Breast epithelium (tissue), 4 donors: ENCODE measurements at regions not wholly inside any gene's neighbourhood (a gene's known extent, or its start where the extent isn't known, plus 50 kb on each side); places are given as distances from the start of the nearest gene placed in this dataset.

ENCODE experiments used
- DNase-seq, 2 donors: peaks; one replicate each; pipeline ENCODE4 v3.0.0-alpha.2; 2019; ENCODE audit warnings: low spot score in 2 of 2
- H3K27ac ChIP-seq, 2 donors: fragments of 200-600 bp; sonication (generic) in 1 of 2; one replicate each; pipeline ENCODE4 v1.5.1; 2016 to 2019; ENCODE audit warnings: mild to moderate bottlenecking in 1 of 2
- H3K27me3 ChIP-seq, 2 donors: fragments of 200-600 bp; sonication (generic) in 1 of 2; one replicate each; pipeline versions ENCODE4 v1.5.1 to v1.6.0; 2017 to 2019; ENCODE audit warnings: control low read depth in 1 of 2, mild to moderate bottlenecking in 1 of 2
- H3K36me3 ChIP-seq: fragments of 200-600 bp; one replicate; pipeline ENCODE4 v1.5.1; 2019
- H3K4me1 ChIP-seq, 2 donors: fragments of 200-600 bp; sonication (generic); one replicate each; pipeline ENCODE4 v1.5.1; 2016 to 2019; ENCODE audit warnings: control low read depth in 1 of 2
- H3K4me3 ChIP-seq, 3 donors: fragments of 200-600 bp; sonication (generic); 1 replicate in 2 of 3; 2 replicates in 1 of 3; pipeline ENCODE4 v1.5.1; 2016 to 2019; ENCODE audit warnings: mild to moderate bottlenecking in 3 of 3, moderate library complexity in 2 of 3
- H3K9me3 ChIP-seq, 2 donors: fragments of 200-600 bp; sonication (generic) in 1 of 2; one replicate each; pipeline ENCODE4 v1.5.1; 2016 to 2019; ENCODE audit warnings: control low read depth in 1 of 2
- POLR2A ChIP-seq: fragments of 450-650 bp; IDR thresholded peaks from one replicate; pipeline ENCODE4 v1.6.1; 2016; ENCODE audit warnings: antibody characterized with exemption, mild to moderate bottlenecking, moderate library complexity
- POLR2AphosphoS5 ChIP-seq, 3 donors: sonication (generic); formaldehyde crosslinking; IDR thresholded peaks; one replicate each; pipeline ENCODE4 v1.6.1; 2017; ENCODE audit warnings: antibody characterized with exemption in 3 of 3
- intact Hi-C: fragments of 100-400 bp; cut with DNase I; formaldehyde crosslinking; loops from one replicate; pipeline ENCODE4 v1.15.1; 2023; ENCODE audit warnings: low total_unique reads
- TF ChIP-seq, protein P1 (sequence below), 3 donors: fragments of 450-650 bp; IDR thresholded peaks; one replicate each; pipeline ENCODE4 v1.5.1; 2016 to 2017; ENCODE audit warnings: antibody characterized with exemption in 3 of 3, mild to moderate bottlenecking in 3 of 3, moderate library complexity in 3 of 3

DNA sequence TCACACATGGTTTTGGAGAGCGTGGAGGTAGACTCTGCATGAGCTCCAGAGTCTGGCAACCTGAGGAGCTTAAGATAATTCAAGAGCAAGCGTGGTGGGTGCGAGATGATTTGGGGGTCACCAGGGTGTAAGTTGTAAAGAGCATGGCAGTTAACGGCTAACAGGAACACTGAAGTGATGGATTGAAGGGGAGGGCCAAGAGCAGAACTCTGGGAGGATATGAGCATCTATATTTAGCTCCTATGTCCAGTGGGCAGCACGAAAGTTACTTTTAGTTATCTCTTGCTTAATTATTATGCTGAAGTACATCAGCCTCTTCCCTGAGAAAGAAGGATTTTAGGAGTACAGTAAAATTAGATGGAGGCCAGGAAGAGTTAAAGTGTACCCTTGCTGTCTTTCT, 231.9 kb upstream of the HAND2 start:
- no peak overlapping the region for H3K27ac ChIP-seq
- no peaks in the 10 kb centered on the region for H3K27me3 ChIP-seq
- intact Hi-C loops = no loop called here
- TF ChIP-seq, protein P1, sequence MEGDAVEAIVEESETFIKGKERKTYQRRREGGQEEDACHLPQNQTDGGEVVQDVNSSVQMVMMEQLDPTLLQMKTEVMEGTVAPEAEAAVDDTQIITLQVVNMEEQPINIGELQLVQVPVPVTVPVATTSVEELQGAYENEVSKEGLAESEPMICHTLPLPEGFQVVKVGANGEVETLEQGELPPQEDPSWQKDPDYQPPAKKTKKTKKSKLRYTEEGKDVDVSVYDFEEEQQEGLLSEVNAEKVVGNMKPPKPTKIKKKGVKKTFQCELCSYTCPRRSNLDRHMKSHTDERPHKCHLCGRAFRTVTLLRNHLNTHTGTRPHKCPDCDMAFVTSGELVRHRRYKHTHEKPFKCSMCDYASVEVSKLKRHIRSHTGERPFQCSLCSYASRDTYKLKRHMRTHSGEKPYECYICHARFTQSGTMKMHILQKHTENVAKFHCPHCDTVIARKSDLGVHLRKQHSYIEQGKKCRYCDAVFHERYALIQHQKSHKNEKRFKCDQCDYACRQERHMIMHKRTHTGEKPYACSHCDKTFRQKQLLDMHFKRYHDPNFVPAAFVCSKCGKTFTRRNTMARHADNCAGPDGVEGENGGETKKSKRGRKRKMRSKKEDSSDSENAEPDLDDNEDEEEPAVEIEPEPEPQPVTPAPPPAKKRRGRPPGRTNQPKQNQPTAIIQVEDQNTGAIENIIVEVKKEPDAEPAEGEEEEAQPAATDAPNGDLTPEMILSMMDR (IDR thresholded peaks at IDR 0.05) = no peak
- TF ChIP-seq POLR2AphosphoS5 (IDR thresholded peaks at IDR 0.05) = no peak
- no peak for TF ChIP-seq POLR2A
- H3K9me3 ChIP-seq = no peaks in the 10 kb centered on the region
- no peaks in the 10 kb centered on the region for H3K36me3 ChIP-seq
- H3K4me1 ChIP-seq = no peaks in the 10 kb centered on the region
- no peak overlapping the region for H3K4me3 ChIP-seq
- DNase-seq = no peak

DNA sequence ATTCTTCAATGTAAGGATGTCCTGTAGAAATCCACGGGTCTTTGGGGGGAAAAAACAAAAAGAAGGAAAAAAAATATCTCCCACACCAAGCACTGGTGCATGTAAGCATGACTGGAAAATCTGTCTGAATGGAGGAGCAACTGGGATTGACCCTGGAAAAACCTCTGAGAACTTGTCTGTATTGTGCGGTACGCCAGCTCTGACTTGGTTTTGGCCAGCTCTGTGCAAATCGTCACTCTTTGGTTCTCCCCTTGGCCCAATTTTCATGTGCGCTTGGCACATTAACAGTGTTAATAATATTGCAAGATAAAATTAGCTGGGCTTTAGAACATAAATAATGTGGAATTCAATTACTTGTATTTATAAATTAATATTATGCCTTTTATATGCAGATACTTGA, 231.2 kb upstream of the HAND2 start:
- Histone ChIP-seq H3K27me3 (no peaks in the 10 kb centered on the region), H3K4me1 (no peaks in the 10 kb centered on the region), H3K27ac (no peak overlapping the region), H3K4me3 (no peak overlapping the region), H3K9me3 (no peaks in the 10 kb centered on the region), H3K36me3 (no peaks in the 10 kb centered on the region)
- TF ChIP-seq, protein P1 (IDR thresholded peaks at IDR 0.05) = no peak
- no peak for TF ChIP-seq POLR2A
- DNase-seq = no peak
- intact Hi-C loops = no loop called here

DNA sequence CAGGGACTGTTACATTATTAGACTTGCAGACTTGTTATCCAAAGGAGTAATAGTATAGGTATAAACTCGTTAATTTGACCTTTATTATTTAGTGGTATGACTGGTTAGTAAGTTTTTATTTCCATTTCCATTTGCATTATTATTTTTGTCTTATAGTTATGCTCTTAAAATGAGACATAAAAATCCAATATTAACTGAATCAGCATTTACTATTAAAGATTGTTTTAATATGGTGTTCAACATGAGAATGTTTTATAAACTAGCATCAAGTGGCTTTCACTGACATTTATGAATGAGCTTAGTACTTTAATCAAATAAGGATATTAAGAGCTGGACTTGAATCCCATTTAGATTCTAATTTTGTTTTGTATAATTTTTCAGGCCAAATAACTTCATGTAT, 228.1 kb upstream of the HAND2 start:
- no peak for DNase-seq
- H3K36me3 ChIP-seq = no peaks in the 10 kb centered on the region
- H3K4me3 ChIP-seq = no peak overlapping the region
- intact Hi-C loops = no loop called here
- no peaks in the 10 kb centered on the region for H3K4me1 ChIP-seq
- no peaks in the 10 kb centered on the region for H3K27me3 ChIP-seq
- TF ChIP-seq POLR2AphosphoS5 (IDR thresholded peaks at IDR 0.05) = no peak
- no peak for TF ChIP-seq POLR2A
- TF ChIP-seq, protein P1 (IDR thresholded peaks at IDR 0.05) = no peak
- H3K27ac ChIP-seq = no peak overlapping the region
- no peaks in the 10 kb centered on the region for H3K9me3 ChIP-seq

DNA sequence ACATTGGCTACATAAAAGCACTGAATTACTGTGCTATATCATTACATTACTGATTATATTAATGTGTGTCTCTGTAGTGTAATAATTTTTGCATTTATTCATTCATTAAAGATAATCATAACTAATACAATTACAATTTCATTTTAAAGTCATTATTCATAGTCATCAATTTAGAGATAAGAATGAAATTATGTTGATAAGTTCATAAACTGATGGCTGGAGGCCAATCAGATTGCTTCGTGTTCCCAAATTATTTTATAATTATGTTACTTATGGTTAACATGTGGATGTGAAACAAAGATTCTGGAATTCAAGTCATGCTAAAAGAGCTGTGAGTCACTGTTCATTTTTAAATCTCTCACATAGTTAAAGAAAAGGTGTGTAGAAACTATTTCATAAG, 223.4 kb upstream of the HAND2 start:
- Histone ChIP-seq H3K27ac (no peak overlapping the region), H3K27me3 (no peaks in the 10 kb centered on the region), H3K4me3 (no peak overlapping the region), H3K9me3 (no peaks in the 10 kb centered on the region), H3K36me3 (no peaks in the 10 kb centered on the region), H3K4me1 (no peaks in the 10 kb centered on the region)
- DNase-seq = no peak
- intact Hi-C loops = no loop called here
- TF ChIP-seq POLR2AphosphoS5 (IDR thresholded peaks at IDR 0.05) (no peak), POLR2A (no peak)
- TF ChIP-seq, protein P1 (IDR thresholded peaks at IDR 0.05) = no peak

DNA sequence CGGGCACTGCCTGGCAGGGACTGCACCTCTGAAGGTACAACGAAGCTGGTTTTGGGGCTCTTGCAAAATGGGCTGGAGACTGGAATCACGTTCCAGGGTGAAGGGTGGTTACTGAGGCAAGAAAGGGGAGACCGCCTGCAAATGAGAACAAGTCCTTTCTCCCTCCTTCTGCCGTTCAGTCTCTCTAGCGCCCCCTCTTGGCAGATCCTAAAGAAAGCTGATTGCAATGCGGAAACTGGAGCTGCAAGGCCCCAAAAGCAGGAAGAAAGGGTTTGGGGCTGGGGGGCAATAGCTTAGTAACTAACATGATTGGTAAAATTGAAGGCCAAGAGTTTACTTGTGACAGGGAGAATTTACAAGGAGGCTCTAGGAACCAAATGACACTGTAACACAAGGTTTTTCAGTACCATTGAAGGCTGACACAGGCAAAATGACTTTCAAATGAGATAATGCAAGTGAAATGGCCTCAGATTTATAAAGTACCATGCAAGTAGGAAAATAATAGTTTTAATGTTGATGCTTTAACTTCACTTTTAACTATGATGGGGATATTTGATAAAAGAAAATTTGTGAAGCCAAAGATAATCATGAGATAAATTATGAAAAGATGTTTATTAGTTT, 222.7 kb upstream of the HAND2 start:
- Histone ChIP-seq H3K27ac (no peak overlapping the region), H3K4me1 (no peaks in the 10 kb centered on the region), H3K36me3 (no peaks in the 10 kb centered on the region), H3K9me3 (no peaks in the 10 kb centered on the region), H3K4me3 (no peak overlapping the region), H3K27me3 (no peaks in the 10 kb centered on the region)
- no peak for TF ChIP-seq POLR2AphosphoS5 (IDR thresholded peaks at IDR 0.05)
- no peak for TF ChIP-seq POLR2A
- TF ChIP-seq, protein P1 (IDR thresholded peaks at IDR 0.05) = no peak
- intact Hi-C loops = no loop called here
- DNase-seq = no peak
